Fibroblast of lung (primary cell): ENCODE measurements at regions not wholly inside any gene's neighbourhood (a gene's known extent, or its start where the extent isn't known, plus 50 kb on each side); places are given as distances from the start of the nearest gene placed in this dataset.
A peak's percentile ranks its signal among the peaks of the same experiment; 100 is the strongest.

Experiments
- DNase-seq, 2 donors: peaks; one replicate each; pipeline versions ENCODE4 v3.0.0 to v3.0.0-alpha.2; 2010; ENCODE audit warnings: low read depth in 2 of 2
- H2AFZ ChIP-seq: 2 replicates; pipeline ENCODE4 v1.5.1; 2012; ENCODE audit warnings: low read length, control low read depth, inconsistent platforms
- H3K27ac ChIP-seq: 2 replicates; pipeline ENCODE4 v1.5.1; 2011; ENCODE audit warnings: low read length, control low read depth; ENCODE audit not compliant: insufficient read depth
- H3K27me3 ChIP-seq: 2 replicates; pipeline ENCODE4 v1.5.1; 2011; ENCODE audit warnings: mild to moderate bottlenecking, low read length; ENCODE audit not compliant: control insufficient read depth, insufficient read depth
- H3K36me3 ChIP-seq: 2 replicates; pipeline ENCODE4 v1.5.1; 2011; ENCODE audit warnings: low read length; ENCODE audit not compliant: control insufficient read depth, insufficient read depth
- H3K4me1 ChIP-seq: 2 replicates; pipeline ENCODE4 v1.5.1; 2011; ENCODE audit warnings: low read length; ENCODE audit not compliant: control insufficient read depth, insufficient read depth; ENCODE audit errors: extremely low read depth
- H3K4me2 ChIP-seq: 2 replicates; pipeline ENCODE4 v1.5.1; 2011; ENCODE audit warnings: low read length, control low read depth; ENCODE audit not compliant: insufficient read depth; ENCODE audit errors: extremely low read depth
- H3K4me3 ChIP-seq, 4 experiments: fragments of 200-600 bp in 1 of 4; sonication (generic) in 1 of 4; replicated peaks in 1 of 4; 2 replicates each; pipeline ENCODE4 v1.5.1; 2011 to 2016; ENCODE audit warnings: low read length in 4 of 4, low read depth in 3 of 4, mild to moderate bottlenecking in 3 of 4, control low read depth in 2 of 4, inconsistent platforms in 1 of 4, mixed read lengths in 1 of 4; ENCODE audit not compliant: insufficient read depth in 1 of 4; ENCODE audit errors: control extremely low read depth in 1 of 4
- H3K79me2 ChIP-seq: 2 replicates; pipeline ENCODE4 v1.5.1; 2012; ENCODE audit warnings: mild to moderate bottlenecking, low read length, inconsistent platforms; ENCODE audit not compliant: control insufficient read depth, insufficient read depth
- H3K9ac ChIP-seq: 2 replicates; pipeline ENCODE4 v1.5.1; 2011; ENCODE audit warnings: mild to moderate bottlenecking, low read length, control low read depth; ENCODE audit not compliant: insufficient read depth
- H3K9me3 ChIP-seq: 2 replicates; pipeline ENCODE4 v1.5.1; 2012; ENCODE audit warnings: low read depth, low read length; ENCODE audit not compliant: control insufficient read depth, insufficient read depth
- H4K20me1 ChIP-seq: 2 replicates; pipeline ENCODE4 v1.5.1; 2011; ENCODE audit warnings: low read length; ENCODE audit not compliant: control insufficient read depth, insufficient read depth; ENCODE audit errors: extremely low read depth
- EZH2 ChIP-seq: IDR thresholded peaks from 2 replicates; pipeline ENCODE4 v1.5.1; 2012; ENCODE audit warnings: low read length, control low read depth, mild to moderate bottlenecking; ENCODE audit errors: missing control alignments
- TF ChIP-seq, protein P1 (sequence below), 2 donors: IDR thresholded peaks in 1 of 2; conservative IDR thresholded peaks in 1 of 2; 1 replicate in 1 of 2; 2 replicates in 1 of 2; pipeline ENCODE4 v1.5.1; 2011 to 2012; ENCODE audit warnings: low read length in 2 of 2, control low read depth in 1 of 2, inconsistent platforms in 1 of 2, low read depth in 1 of 2, mild to moderate bottlenecking in 1 of 2

DNA sequence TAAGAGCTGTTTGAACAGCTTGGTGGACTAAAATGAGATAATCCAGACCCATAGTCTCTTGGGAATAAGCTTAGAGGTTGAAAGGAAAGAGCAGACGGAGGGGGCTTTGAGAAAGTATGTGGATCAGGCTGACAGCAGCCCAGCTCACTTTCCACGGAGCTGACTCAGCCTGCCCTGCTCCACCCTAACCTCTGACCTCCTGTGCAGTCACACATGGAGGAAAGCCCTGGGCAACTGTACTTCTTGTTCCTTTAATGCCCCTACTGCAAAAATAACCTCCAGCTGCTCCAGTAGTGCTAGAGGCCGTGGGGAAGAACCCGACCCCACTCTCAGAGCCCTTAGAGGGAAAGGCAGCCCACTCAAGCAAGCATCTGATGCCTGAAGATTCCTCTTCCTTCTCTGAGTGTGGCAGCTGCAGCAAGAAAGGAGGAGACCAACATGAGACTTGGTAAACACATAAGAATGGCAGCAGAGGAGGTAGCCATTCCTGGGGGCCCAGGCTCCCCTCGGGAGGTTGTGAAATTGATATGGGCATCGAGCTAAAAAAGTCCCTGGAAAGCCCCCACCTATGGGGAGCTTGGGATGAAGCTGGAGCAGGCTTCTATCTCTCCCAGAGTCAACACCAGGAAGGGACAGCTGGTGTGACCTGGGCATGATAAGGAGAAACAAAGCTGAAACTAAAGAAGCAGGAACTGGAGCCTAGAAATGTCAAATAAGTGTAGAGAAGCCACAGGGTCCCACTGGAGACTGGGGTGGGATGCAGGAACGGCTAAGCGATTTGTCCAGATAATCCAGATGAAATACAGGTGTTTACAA, 204.3 kb downstream of the PIK3R1 start:
- no peaks in the 10 kb centered on the region for H3K27me3 ChIP-seq
- peak in 1 of 2 donors; percentile 80 for DNase-seq
- no peak overlapping the region for H3K9ac ChIP-seq
- H4K20me1 ChIP-seq, result no peaks in the 10 kb centered on the region
- no peaks in the 10 kb centered on the region for H3K79me2 ChIP-seq
- H3K36me3 ChIP-seq, result no peaks in the 10 kb centered on the region
- H3K9me3 ChIP-seq, result no peaks in the 10 kb centered on the region
- H3K27ac ChIP-seq, result peak overlapping the region; percentile 37
- peaks cover 18% of the 10 kb centered on the region for H3K4me1 ChIP-seq
- no peak overlapping the region for H3K4me3 ChIP-seq
- no peak overlapping the region for H2AFZ ChIP-seq
- TF ChIP-seq, protein P1, sequence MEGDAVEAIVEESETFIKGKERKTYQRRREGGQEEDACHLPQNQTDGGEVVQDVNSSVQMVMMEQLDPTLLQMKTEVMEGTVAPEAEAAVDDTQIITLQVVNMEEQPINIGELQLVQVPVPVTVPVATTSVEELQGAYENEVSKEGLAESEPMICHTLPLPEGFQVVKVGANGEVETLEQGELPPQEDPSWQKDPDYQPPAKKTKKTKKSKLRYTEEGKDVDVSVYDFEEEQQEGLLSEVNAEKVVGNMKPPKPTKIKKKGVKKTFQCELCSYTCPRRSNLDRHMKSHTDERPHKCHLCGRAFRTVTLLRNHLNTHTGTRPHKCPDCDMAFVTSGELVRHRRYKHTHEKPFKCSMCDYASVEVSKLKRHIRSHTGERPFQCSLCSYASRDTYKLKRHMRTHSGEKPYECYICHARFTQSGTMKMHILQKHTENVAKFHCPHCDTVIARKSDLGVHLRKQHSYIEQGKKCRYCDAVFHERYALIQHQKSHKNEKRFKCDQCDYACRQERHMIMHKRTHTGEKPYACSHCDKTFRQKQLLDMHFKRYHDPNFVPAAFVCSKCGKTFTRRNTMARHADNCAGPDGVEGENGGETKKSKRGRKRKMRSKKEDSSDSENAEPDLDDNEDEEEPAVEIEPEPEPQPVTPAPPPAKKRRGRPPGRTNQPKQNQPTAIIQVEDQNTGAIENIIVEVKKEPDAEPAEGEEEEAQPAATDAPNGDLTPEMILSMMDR (conservative IDR thresholded peaks at IDR 0.05 in 1 of 2, IDR thresholded peaks at IDR 0.05 in 1 of 2; ENCODE audit: low read depth in 1 of 2, low read length in 2 of 2), result no peak
- TF ChIP-seq EZH2, result no peak
- peak overlapping the region; percentile 15 for H3K4me2 ChIP-seq

DNA sequence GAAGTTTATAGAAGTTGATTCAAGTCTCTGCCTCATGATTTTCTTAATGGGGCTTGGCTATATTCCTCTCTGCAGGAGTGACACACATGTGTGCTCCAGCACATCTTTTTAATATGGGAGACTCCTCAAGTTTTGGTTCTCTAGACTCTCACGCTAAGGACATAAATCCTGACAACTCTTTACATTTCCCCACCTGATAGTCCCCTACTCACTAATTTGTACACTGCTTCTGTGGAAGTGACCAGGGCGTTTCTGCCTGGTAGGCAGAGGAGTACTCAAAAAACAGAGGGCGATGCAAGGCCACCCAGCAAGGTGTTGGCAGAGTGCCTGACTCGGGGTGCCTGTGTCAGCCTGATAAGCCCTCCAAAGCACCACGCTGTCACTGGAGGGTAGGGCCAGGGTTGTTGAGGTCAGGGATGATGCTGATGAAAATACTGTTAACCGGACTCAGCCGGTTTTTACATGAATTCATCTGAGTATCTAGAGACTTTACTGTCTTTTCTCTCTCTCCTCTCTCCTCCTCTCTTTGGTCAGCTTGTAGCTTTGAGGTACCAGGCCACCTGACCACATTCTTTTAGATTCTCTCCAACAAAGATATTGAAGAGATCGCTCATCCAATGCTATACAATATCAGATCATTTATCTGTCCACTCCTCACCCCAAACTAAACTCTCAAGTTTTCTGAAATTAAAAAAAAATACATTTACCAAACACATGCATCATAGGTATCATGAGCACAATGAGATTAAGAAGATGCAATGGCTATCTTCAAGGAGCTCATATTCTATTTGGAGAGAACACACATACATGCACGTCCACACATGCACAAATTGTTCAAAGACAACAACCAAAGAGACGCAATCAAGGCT, 205.2 kb downstream of the PIK3R1 start:
- TF ChIP-seq EZH2, result no peak
- TF ChIP-seq, protein P1 (conservative IDR thresholded peaks at IDR 0.05 in 1 of 2, IDR thresholded peaks at IDR 0.05 in 1 of 2; ENCODE audit: low read depth in 1 of 2, low read length in 2 of 2), result no peak
- Histone ChIP-seq H3K36me3 (no peaks in the 10 kb centered on the region), H3K4me1 (peaks cover 18% of the 10 kb centered on the region), H3K9me3 (no peaks in the 10 kb centered on the region), H3K27me3 (no peaks in the 10 kb centered on the region), H3K9ac (no peak overlapping the region), H4K20me1 (no peaks in the 10 kb centered on the region), H3K79me2 (no peaks in the 10 kb centered on the region), H3K4me2 (no peak overlapping the region), H3K27ac (no peak overlapping the region), H3K4me3 (no peak overlapping the region), H2AFZ (no peak overlapping the region)
- DNase-seq, result no peak

DNA sequence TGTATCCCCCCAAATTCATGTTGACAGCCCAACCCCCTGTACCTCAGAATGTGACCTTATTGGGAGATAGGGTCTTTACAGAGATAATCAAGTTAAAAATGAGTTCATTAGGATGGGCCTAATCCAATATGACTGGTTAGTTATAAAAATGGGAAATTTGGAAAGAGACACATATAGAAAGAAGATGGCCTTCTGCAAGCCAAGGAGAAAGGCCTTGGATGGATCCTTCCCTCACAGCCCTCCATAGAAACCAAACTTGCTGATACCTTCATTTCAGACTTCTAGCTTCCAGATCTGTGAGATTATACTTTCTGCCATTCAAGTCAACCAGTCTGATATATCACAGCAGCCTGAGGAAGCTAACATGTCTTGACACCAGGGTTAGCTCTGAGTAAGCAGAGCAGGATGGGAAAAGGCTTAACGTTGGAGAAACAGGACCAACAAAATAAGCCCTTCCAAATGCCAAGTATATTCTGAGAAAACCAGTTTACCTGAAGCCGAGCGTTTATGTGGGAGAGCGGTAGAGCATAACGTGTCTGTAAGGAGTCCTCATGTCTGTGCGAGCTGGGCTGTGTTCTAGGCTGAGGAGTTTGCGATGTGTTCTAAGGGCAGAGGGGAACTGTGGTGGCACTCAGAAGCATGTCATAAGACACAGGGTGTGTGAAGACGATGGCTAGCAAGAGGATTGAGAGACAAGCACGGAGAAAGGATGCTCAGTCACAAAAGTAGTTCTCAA, 206.1 kb downstream of the PIK3R1 start:
- TF ChIP-seq, protein P1 (conservative IDR thresholded peaks at IDR 0.05 in 1 of 2, IDR thresholded peaks at IDR 0.05 in 1 of 2; ENCODE audit: low read depth in 1 of 2, low read length in 2 of 2), result no peak
- no peak for TF ChIP-seq EZH2
- Histone ChIP-seq H3K36me3 (no peaks in the 10 kb centered on the region), H3K4me3 (no peak overlapping the region), H3K9ac (no peak overlapping the region), H3K79me2 (no peaks in the 10 kb centered on the region), H2AFZ (no peak overlapping the region), H3K27me3 (no peaks in the 10 kb centered on the region), H3K27ac (no peak overlapping the region), H3K4me1 (peaks cover 18% of the 10 kb centered on the region), H3K9me3 (no peaks in the 10 kb centered on the region), H4K20me1 (no peaks in the 10 kb centered on the region), H3K4me2 (no peak overlapping the region)
- no peak for DNase-seq
